ENCODE measurements at regions not wholly inside any gene's neighbourhood (a gene's known extent, or its start where the extent isn't known, plus 50 kb on each side); places are given as distances from the start of the nearest gene placed in this dataset.
"Not testable (repeated sequence)": the region's sequence is repeated elsewhere in the genome, so short reads cannot be mapped to it uniquely, and the experiment has no call there.

GRCh38 chrX:39431893-39432292, 630.6 kb downstream of the MID1IP1 start (continued):
- no peak for TF ChIP-seq TCF7L2 (IDR thresholded peaks at IDR 0.05; ENCODE audit: borderline replicate concordance, extremely low read depth, insufficient read depth, insufficient read length)

GRCh38 chrX:39434671-39435070, 633.4 kb downstream of the MID1IP1 start:
- BruUV-seq (replicated peaks); CTCF ChIA-PET: not testable (repeated sequence)

GRCh38 chrX:39436538-39436937, 635.3 kb downstream of the MID1IP1 start:
- H3K9ac ChIP-seq (ENCODE audit: low read length); H3K9me2 ChIP-seq (ENCODE audit: insufficient read depth); BruUV-seq (replicated peaks); POLR2A ChIA-PET; DNase-seq (ENCODE audit: low read depth, low spot score); H3K36me3 ChIP-seq (ENCODE audit: control insufficient read depth in 1 of 2, insufficient read depth in 2 of 2, low read length in 2 of 2); H4K20me1 ChIP-seq (ENCODE audit: insufficient read depth); RAD21 ChIA-PET (ENCODE audit: low non-redundant PET in 1 of 2, low total read pairs in 2 of 2, uncharacterized antibody in 2 of 2, unreplicated experiment in 2 of 2); CTCF ChIA-PET; H3K79me2 ChIP-seq (ENCODE audit: insufficient read depth, low read length); H3K4me1 ChIP-seq (ENCODE audit: control insufficient read depth in 1 of 2, insufficient read depth in 2 of 2, low read length in 2 of 2); intact Hi-C loops (cut with micrococcal nuclease); H3K27ac ChIP-seq (ENCODE audit: low read depth, low read length); H3K27me3 ChIP-seq (ENCODE audit: insufficient read depth, low read length); ATAC-seq; H3K4me3 ChIP-seq (replicated peaks in 1 of 2; ENCODE audit: low read depth in 1 of 2, low read length in 2 of 2); H3K9me3 ChIP-seq (ENCODE audit: control insufficient read depth in 1 of 2, insufficient read depth in 1 of 2, low read depth in 1 of 2, low read length in 2 of 2); H2AFZ ChIP-seq (ENCODE audit: low read depth, low read length, poor library complexity, severe bottlenecking); H3K4me2 ChIP-seq (ENCODE audit: low read length): not testable (repeated sequence)

More at GRCh38 chrX:39434671-39435070, 633.4 kb downstream of the MID1IP1 start:
- H3K9me3 ChIP-seq (ENCODE audit: control insufficient read depth in 1 of 2, insufficient read depth in 1 of 2, low read depth in 1 of 2, low read length in 2 of 2); DNase-seq (ENCODE audit: low read depth, low spot score); RAD21 ChIA-PET (ENCODE audit: low non-redundant PET in 1 of 2, low total read pairs in 2 of 2, uncharacterized antibody in 2 of 2, unreplicated experiment in 2 of 2); H3K27me3 ChIP-seq (ENCODE audit: insufficient read depth, low read length); H3K79me2 ChIP-seq (ENCODE audit: insufficient read depth, low read length); ATAC-seq; H4K20me1 ChIP-seq (ENCODE audit: insufficient read depth); H3K4me1 ChIP-seq (ENCODE audit: control insufficient read depth in 1 of 2, insufficient read depth in 2 of 2, low read length in 2 of 2); H3K9me2 ChIP-seq (ENCODE audit: insufficient read depth); H2AFZ ChIP-seq (ENCODE audit: low read depth, low read length, poor library complexity, severe bottlenecking); H3K27ac ChIP-seq (ENCODE audit: low read depth, low read length); H3K9ac ChIP-seq (ENCODE audit: low read length); H3K4me2 ChIP-seq (ENCODE audit: low read length); H3K4me3 ChIP-seq (replicated peaks in 1 of 2; ENCODE audit: low read depth in 1 of 2, low read length in 2 of 2); POLR2A ChIA-PET; H3K36me3 ChIP-seq (ENCODE audit: control insufficient read depth in 1 of 2, insufficient read depth in 2 of 2, low read length in 2 of 2); intact Hi-C loops (cut with micrococcal nuclease): not testable (repeated sequence)

Data from HCT116 (cell line).